HEK293T (cell line): ENCODE measurements at regions not wholly inside any gene's neighbourhood (a gene's known extent, or its start where the extent isn't known, plus 50 kb on each side); places are given as distances from the start of the nearest gene placed in this dataset.

Source experiments
- CTCF ChIA-PET: fragments of 350-600 bp; formaldehyde crosslinking; extraction: SDS; loops from one replicate; lab custom pipeline; 2021; ENCODE audit warnings: antibody characterized with exemption, inconsistent platforms; lab: Yijun Ruan, JAX
- POLR2A ChIA-PET: fragments of 350-600 bp; formaldehyde crosslinking; extraction: SDS; loops from one replicate; lab custom pipeline; 2020; ENCODE audit warnings: antibody characterized with exemption, inconsistent platforms; lab: Yijun Ruan, JAX
- DNase-seq: peaks from one replicate; pipeline ENCODE4 v3.0.0; 2012; ENCODE audit warnings: mixed read lengths; ENCODE audit errors: extremely low spot score
- ARNT ChIP-seq: fragments of 450-650 bp; IDR thresholded peaks from 2 replicates; pipeline ENCODE4 v1.6.1; 2017; ENCODE audit warnings: mild to moderate bottlenecking
- BHLHE40 ChIP-seq: fragments of 450-650 bp; IDR thresholded peaks from 2 replicates; pipeline ENCODE4 v1.6.1; 2016; ENCODE audit warnings: mild to moderate bottlenecking, moderate library complexity, borderline replicate concordance
- CTBP1 ChIP-seq: fragments of 450-650 bp; IDR thresholded peaks from 2 replicates; pipeline ENCODE4 v1.6.1; 2016; ENCODE audit warnings: borderline replicate concordance
- ELF4 ChIP-seq: fragments of 450-650 bp; IDR thresholded peaks from 2 replicates; pipeline ENCODE4 v1.6.1; 2017; ENCODE audit warnings: antibody characterized with exemption
- FOXA1 ChIP-seq: fragments of 450-650 bp; IDR thresholded peaks from 2 replicates; pipeline ENCODE4 v1.6.1; 2016; ENCODE audit warnings: mild to moderate bottlenecking
- FOXK2 ChIP-seq: fragments of 450-650 bp; IDR thresholded peaks from 2 replicates; pipeline ENCODE4 v1.6.1; 2016; ENCODE audit warnings: mild to moderate bottlenecking
- FOXM1 ChIP-seq: fragments of 450-650 bp; IDR thresholded peaks from 2 replicates; pipeline ENCODE4 v1.6.1; 2017; ENCODE audit warnings: mild to moderate bottlenecking, borderline replicate concordance
- HDGF ChIP-seq: fragments of 450-650 bp; IDR thresholded peaks from 2 replicates; pipeline ENCODE4 v1.6.1; 2017; ENCODE audit warnings: antibody characterized with exemption, borderline replicate concordance
- L3MBTL2 ChIP-seq: fragments of 450-650 bp; conservative IDR thresholded peaks from 2 replicates; pipeline ENCODE4 v1.6.1; 2016; ENCODE audit warnings: mild to moderate bottlenecking
- LEF1 ChIP-seq: fragments of 450-650 bp; IDR thresholded peaks from 2 replicates; pipeline ENCODE4 v1.6.1; 2017; ENCODE audit warnings: mild to moderate bottlenecking, borderline replicate concordance
- NFRKB ChIP-seq: fragments of 450-650 bp; IDR thresholded peaks from 2 replicates; pipeline ENCODE4 v1.6.1; 2016; ENCODE audit warnings: mild to moderate bottlenecking, moderate library complexity
- PKNOX1 ChIP-seq: fragments of 450-650 bp; IDR thresholded peaks from 2 replicates; pipeline ENCODE4 v1.6.1; 2016
- SP1 ChIP-seq: fragments of 450-650 bp; IDR thresholded peaks from 2 replicates; pipeline ENCODE4 v1.6.1; 2017
- SUZ12 ChIP-seq: fragments of 450-650 bp; IDR thresholded peaks from 2 replicates; pipeline ENCODE4 v1.6.1; 2016; ENCODE audit warnings: mild to moderate bottlenecking
- TARDBP ChIP-seq: fragments of 450-650 bp; IDR thresholded peaks from 2 replicates; pipeline ENCODE4 v1.6.1; 2016
- ZNF384 ChIP-seq: fragments of 450-650 bp; IDR thresholded peaks from 2 replicates; pipeline ENCODE4 v1.6.1; 2016

GRCh38 chr10:3433988-3434387, 261.4 kb upstream of the PITRM1 start:
- ChIA-PET CTCF (no interaction called here), POLR2A (no interaction called here)
- TF ChIP-seq PKNOX1 (no peak), BHLHE40 (no peak), NFRKB (no peak), SUZ12 (no peak), FOXA1 (no peak), HDGF (no peak), SP1 (no peak)
- no peak for DNase-seq

- DNase-seq: no peak
- ChIA-PET POLR2A (no interaction called here), CTCF (no interaction called here)
- TF ChIP-seq BHLHE40: no peak
- no peak for TF ChIP-seq ARNT
- TF ChIP-seq LEF1: no peak
- no peak for TF ChIP-seq FOXK2
Observed at GRCh38 chr10:3433131-3433530, 260.5 kb upstream of the PITRM1 start.

DNA sequence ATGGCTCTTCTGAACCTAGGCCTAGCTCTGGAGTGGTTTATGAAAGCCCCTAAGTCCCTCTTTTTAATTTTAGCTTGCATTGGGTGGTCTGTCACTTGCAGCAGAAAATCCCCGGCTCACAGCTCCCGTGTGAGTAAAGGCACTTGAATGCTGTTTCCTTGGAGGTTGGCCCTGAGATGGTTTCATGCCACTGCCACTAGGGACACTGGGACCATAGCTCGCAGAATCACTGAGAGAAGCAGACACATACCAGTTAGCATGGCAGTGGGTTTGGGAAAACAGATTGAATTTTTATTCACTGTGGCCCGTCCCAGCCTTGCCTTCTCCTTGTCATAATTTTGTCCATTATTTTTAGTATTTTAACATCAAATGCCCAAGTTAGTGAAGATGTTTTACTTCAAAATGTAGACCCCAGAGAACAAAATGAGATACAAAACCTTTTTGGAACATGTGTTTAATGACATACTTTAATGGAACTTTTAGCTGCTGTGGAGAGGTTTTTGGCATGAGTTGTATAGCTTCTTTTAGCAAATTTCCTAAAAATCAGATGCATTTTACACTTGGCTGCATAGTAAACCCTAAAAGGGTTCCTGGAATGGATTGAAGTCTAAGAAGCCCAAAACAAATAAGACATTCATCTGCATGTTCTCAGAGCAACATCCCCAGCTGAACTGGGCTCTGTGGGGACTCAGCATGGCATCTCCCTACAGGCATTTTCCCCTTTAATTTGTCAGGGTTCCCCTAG, 259.7 kb upstream of the PITRM1 start:
- no peak for TF ChIP-seq ARNT
- no peak for TF ChIP-seq LEF1
- DNase-seq: no peak
- ChIA-PET CTCF (no interaction called here), POLR2A (no interaction called here)

- no peak for DNase-seq
- POLR2A ChIA-PET: interaction anchor here (0.6 kb wide), 1 partner anchor 51 kb away, joined by 3 read pairs; no protein-coding TSS in a partner anchor
- TF ChIP-seq SUZ12 (no peak), L3MBTL2 (no peak), LEF1 (no peak), TARDBP (no peak), ELF4 (no peak), HDGF (no peak)
- CTCF ChIA-PET: no interaction called here
Observed at GRCh38 chr10:3430501-3430900, 257.9 kb upstream of the PITRM1 start.

DNA sequence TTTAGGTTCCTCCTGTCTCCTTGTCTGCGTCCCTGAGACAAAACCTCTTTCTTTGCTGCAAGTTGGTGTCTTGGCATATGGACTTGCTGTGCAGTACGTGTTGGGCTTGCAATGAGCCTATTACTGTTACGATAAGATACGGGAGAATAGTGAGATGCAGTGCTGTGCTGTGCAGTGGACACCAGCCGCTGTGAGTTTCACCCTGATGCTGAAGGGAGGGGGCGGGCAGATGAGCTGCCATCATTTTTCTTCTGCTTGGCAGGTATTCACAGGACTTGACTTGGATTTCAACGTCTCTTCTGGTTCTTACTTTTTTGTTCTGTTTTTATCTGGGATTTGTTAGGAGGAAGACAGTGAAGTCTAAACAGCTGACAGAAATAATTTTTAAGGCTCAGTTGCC, 257.1 kb upstream of the PITRM1 start:
- ChIA-PET CTCF (no interaction called here), POLR2A (no interaction called here)
- DNase-seq: no peak
- TF ChIP-seq NFRKB: no peak
- TF ChIP-seq FOXM1: no peak
- TF ChIP-seq TARDBP: no peak
- no peak for TF ChIP-seq FOXK2
- TF ChIP-seq ARNT: no peak
- no peak for TF ChIP-seq SUZ12
- no peak for TF ChIP-seq PKNOX1
- no peak for TF ChIP-seq L3MBTL2
- TF ChIP-seq HDGF: no peak
- no peak for TF ChIP-seq ELF4
- TF ChIP-seq BHLHE40: no peak
- no peak for TF ChIP-seq CTBP1

DNA sequence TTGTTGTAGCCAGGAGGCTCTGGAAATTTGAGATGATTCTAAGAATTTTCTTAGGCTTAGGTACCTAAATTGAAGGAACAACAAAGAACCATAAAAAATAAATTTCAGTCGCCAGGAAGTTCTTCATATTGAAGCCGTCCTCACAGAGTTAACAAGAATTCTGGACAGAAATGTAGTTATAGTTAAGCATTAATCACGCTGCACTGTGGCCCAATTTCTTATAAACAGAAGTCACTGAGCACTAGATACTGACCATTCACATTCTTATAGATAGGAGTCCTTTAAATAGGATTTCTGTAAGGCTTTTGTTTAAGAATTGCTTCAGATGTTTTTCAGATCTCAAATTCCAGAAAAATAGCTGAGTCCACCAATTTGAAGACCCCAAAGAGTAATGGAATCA, 256.2 kb upstream of the PITRM1 start:
- POLR2A ChIA-PET: no interaction called here
- no peak for DNase-seq
- no peak for TF ChIP-seq NFRKB
- TF ChIP-seq CTBP1: no peak
- TF ChIP-seq FOXK2: no peak
- TF ChIP-seq FOXM1: no peak
- no peak for TF ChIP-seq FOXA1
- TF ChIP-seq ZNF384: no peak
- no peak for TF ChIP-seq SUZ12
- no peak for TF ChIP-seq L3MBTL2
- no peak for TF ChIP-seq HDGF
- TF ChIP-seq ARNT: no peak
- no peak for TF ChIP-seq BHLHE40
- TF ChIP-seq ELF4: no peak

DNA sequence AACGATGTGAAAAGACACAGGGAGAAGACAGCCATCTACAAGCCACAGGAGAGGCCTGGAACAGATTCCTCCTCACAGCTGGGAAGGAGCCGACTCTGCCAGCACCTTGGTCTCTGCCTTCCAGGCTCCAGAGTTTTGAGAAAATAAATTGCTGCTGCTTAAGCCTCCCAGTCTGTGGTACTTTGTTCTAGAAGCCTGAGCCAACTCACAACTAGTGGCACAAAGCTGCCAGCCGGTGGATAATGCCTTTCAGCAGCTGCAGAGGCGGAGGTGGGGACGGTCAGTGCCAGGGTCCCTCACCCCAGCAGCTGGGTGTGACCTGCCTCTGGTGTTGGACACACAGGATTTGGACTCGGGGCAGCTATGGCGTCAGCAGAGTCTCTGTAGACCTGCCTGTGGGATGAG, 255.4 kb upstream of the PITRM1 start:
- no peak for DNase-seq
- ChIA-PET POLR2A (no interaction called here), CTCF (no interaction called here)
- TF ChIP-seq ZNF384 (no peak), BHLHE40 (no peak), HDGF (no peak), CTBP1 (no peak), FOXA1 (no peak), ELF4 (no peak), TARDBP (no peak), FOXM1 (no peak), ARNT (no peak), SP1 (no peak), NFRKB (no peak), L3MBTL2 (no peak), FOXK2 (no peak)

More for the DNA sequence above, 256.2 kb upstream of the PITRM1 start:
- CTCF ChIA-PET: no interaction called here

GRCh38 chr10:3427347-3427746, 254.8 kb upstream of the PITRM1 start:
- TF ChIP-seq LEF1: no peak
- TF ChIP-seq HDGF: no peak
- TF ChIP-seq SP1: no peak
- no peak for TF ChIP-seq ARNT
- TF ChIP-seq ELF4: no peak
- no peak for TF ChIP-seq PKNOX1
- no peak for TF ChIP-seq FOXM1
- no peak for TF ChIP-seq TARDBP
- TF ChIP-seq L3MBTL2: no peak
- no peak for TF ChIP-seq FOXA1
- TF ChIP-seq FOXK2: no peak
- TF ChIP-seq ZNF384: no peak
- TF ChIP-seq CTBP1: no peak
- TF ChIP-seq NFRKB: no peak
- no peak for TF ChIP-seq SUZ12
- TF ChIP-seq BHLHE40: no peak
- ChIA-PET CTCF (no interaction called here), POLR2A (no interaction called here)
- no peak for DNase-seq
